ENCODE measurements at regions not wholly inside any gene's neighbourhood (a gene's known extent, or its start where the extent isn't known, plus 50 kb on each side); places are given as distances from the start of the nearest gene placed in this dataset.

DNA sequence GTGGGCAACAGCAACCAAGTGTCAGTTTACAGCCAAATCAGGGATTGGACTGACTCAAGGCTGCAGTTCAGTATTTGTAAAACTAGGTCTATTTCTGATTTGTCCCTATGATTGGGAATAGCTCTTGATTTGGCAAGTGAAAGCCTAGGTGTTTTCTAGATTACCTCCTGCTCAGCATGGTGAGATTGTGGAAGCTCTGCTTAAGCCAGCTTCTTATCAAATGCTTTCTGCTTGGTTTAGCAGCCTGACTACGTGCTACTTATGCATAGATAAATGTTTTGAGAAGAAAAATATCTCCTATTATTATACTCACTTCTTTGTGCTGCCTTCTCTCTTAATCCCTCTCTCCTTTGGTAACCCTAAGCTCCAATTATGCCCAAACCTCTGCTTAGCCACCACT, 86.3 kb upstream of the AMOTL1 start:
- Histone ChIP-seq H3K27me3 (ENCODE audit: insufficient read depth, low read length) (peaks cover 10% of the 10 kb centered on the region; the same call in 1 of the 2 replicates), H3K36me3 (ENCODE audit: insufficient read depth, low read length) (no peaks in the 10 kb centered on the region), H3K79me2 (ENCODE audit: control insufficient read depth, insufficient read depth, low read length, unreplicated experiment) (no peaks in the 10 kb centered on the region), H3K4me1 (ENCODE audit: control insufficient read depth, insufficient read depth, low read length, unreplicated experiment) (no peaks in the 10 kb centered on the region), H3K4me3 (ENCODE audit: low read depth, low read length) (no peak overlapping the region), H2AFZ (ENCODE audit: low read length, unreplicated experiment) (no peak overlapping the region), H3K27ac (ENCODE audit: low read depth, low read length) (no peak overlapping the region)

DNA sequence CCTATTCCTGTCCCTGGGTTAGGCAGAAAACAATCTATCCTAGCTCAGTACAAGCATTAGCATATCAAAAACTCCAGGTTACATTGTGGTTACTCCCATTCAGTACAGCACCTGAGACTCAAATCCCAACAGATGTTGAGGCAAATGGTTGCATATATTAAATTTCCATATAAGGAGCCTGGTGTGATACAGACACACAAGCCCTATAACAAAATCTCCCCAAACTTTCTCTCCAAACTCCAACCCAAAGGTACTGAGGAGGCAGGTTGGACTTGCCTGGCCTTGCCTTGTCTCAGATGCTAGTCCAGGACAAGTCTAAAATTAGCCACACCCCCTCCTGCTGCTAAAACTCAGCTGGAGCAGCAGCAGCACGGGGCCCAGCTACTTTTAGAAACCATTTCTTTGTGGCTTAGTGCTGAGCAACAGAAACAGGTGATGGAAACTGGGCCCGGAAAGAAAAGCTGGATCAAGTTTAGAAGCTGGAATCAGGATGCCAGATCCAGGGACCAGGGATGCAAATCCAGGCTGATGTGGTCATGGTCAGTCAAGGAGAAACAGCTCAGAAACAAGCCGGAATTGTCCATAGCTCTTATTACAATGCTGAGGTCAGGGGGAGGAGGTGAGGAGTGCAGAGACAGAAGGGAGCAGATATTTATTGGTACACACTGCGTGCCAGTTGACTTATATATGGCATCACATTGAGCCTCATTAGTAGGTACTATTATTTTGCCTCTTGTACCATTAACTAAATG, 73.7 kb upstream of the AMOTL1 start:
- no peaks in the 10 kb centered on the region for H3K4me1 ChIP-seq (ENCODE audit: control insufficient read depth, insufficient read depth, low read length, unreplicated experiment)
- peaks cover 51% of the 10 kb centered on the region for H3K27me3 ChIP-seq (ENCODE audit: insufficient read depth, low read length)
- no peak overlapping the region for H2AFZ ChIP-seq (ENCODE audit: low read length, unreplicated experiment)

DNA sequence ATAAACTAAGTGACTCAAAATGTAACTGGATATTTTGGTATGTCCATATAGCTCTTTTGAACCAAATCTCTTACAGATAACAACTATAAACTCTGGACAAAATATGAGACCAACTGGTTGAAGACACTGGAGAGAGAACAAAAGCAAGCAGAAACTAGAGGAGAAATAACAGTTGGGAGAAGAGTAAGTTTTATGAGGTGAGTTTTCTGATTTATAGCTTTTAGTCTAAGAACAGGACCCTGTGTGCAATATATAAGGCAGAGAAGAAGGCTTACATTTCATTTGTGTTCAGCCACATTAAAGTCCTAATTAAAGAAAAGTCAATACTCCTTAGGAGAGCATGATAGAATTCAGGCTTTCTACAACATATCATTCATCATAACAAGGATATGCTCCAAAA, 71.0 kb upstream of the AMOTL1 start:
- Histone ChIP-seq H2AFZ (ENCODE audit: low read length, unreplicated experiment) (no peak overlapping the region), H3K4me3 (ENCODE audit: low read depth, low read length) (no peak overlapping the region), H3K4me1 (ENCODE audit: control insufficient read depth, insufficient read depth, low read length, unreplicated experiment) (no peaks in the 10 kb centered on the region), H3K27me3 (ENCODE audit: insufficient read depth, low read length) (peaks cover 41% of the 10 kb centered on the region), H3K79me2 (ENCODE audit: control insufficient read depth, insufficient read depth, low read length, unreplicated experiment) (no peaks in the 10 kb centered on the region), H3K27ac (ENCODE audit: low read depth, low read length) (no peak overlapping the region), H3K36me3 (ENCODE audit: insufficient read depth, low read length) (no peaks in the 10 kb centered on the region)

More for the DNA sequence above, 73.7 kb upstream of the AMOTL1 start:
- Histone ChIP-seq H3K4me3 (ENCODE audit: low read depth, low read length) (no peak overlapping the region), H3K36me3 (ENCODE audit: insufficient read depth, low read length) (no peaks in the 10 kb centered on the region), H3K27ac (ENCODE audit: low read depth, low read length) (no peak overlapping the region), H3K79me2 (ENCODE audit: control insufficient read depth, insufficient read depth, low read length, unreplicated experiment) (no peaks in the 10 kb centered on the region)

- Histone ChIP-seq H3K4me1 (ENCODE audit: control insufficient read depth, insufficient read depth, low read length, unreplicated experiment) (no peaks in the 10 kb centered on the region), H3K36me3 (ENCODE audit: insufficient read depth, low read length) (no peaks in the 10 kb centered on the region), H3K79me2 (ENCODE audit: control insufficient read depth, insufficient read depth, low read length, unreplicated experiment) (no peaks in the 10 kb centered on the region), H3K27ac (ENCODE audit: low read depth, low read length) (no peak overlapping the region), H3K4me3 (ENCODE audit: low read depth, low read length) (no peak overlapping the region), H3K27me3 (ENCODE audit: insufficient read depth, low read length) (peaks cover 34% of the 10 kb centered on the region), H2AFZ (ENCODE audit: low read length, unreplicated experiment) (no peak overlapping the region)
Observed at GRCh38 chr11:94700622-94701021, 67.5 kb upstream of the AMOTL1 start.

DNA sequence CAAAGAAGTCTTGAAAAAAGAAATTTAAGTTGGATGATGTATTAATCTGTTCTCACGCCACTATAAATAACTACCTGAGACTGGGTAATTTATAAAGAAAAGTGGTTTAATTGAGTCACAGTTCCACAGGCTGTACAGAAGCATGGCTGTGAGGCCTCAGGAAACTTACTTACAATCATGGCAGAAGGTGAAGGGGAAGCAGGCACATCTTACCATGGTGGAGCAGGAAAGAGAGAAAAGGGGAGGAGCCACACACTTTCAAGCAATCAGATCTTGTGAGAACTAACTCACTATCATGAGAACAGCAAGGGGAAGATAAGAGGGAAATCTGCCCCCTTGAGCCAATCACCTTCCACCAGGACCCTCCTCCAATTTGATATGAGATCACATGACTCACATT, 65.7 kb upstream of the AMOTL1 start:
- H3K27me3 ChIP-seq (ENCODE audit: insufficient read depth, low read length), result peaks cover 17% of the 10 kb centered on the region
- no peak overlapping the region for H3K4me3 ChIP-seq (ENCODE audit: low read depth, low read length)
- H3K27ac ChIP-seq (ENCODE audit: low read depth, low read length), result no peak overlapping the region
- no peaks in the 10 kb centered on the region for H3K36me3 ChIP-seq (ENCODE audit: insufficient read depth, low read length)
- no peaks in the 10 kb centered on the region for H3K79me2 ChIP-seq (ENCODE audit: control insufficient read depth, insufficient read depth, low read length, unreplicated experiment)
- H2AFZ ChIP-seq (ENCODE audit: low read length, unreplicated experiment), result no peak overlapping the region
- H3K4me1 ChIP-seq (ENCODE audit: control insufficient read depth, insufficient read depth, low read length, unreplicated experiment), result no peaks in the 10 kb centered on the region

GRCh38 chr11:94705419-94705818, 62.7 kb upstream of the AMOTL1 start:
- Histone ChIP-seq H3K79me2 (ENCODE audit: control insufficient read depth, insufficient read depth, low read length, unreplicated experiment) (no peaks in the 10 kb centered on the region), H3K27me3 (ENCODE audit: insufficient read depth, low read length) (peaks cover 14% of the 10 kb centered on the region), H3K36me3 (ENCODE audit: insufficient read depth, low read length) (no peaks in the 10 kb centered on the region), H3K4me1 (ENCODE audit: control insufficient read depth, insufficient read depth, low read length, unreplicated experiment) (no peaks in the 10 kb centered on the region), H3K27ac (ENCODE audit: low read depth, low read length) (no peak overlapping the region), H2AFZ (ENCODE audit: low read length, unreplicated experiment) (no peak overlapping the region), H3K4me3 (ENCODE audit: low read depth, low read length) (no peak overlapping the region)

DNA sequence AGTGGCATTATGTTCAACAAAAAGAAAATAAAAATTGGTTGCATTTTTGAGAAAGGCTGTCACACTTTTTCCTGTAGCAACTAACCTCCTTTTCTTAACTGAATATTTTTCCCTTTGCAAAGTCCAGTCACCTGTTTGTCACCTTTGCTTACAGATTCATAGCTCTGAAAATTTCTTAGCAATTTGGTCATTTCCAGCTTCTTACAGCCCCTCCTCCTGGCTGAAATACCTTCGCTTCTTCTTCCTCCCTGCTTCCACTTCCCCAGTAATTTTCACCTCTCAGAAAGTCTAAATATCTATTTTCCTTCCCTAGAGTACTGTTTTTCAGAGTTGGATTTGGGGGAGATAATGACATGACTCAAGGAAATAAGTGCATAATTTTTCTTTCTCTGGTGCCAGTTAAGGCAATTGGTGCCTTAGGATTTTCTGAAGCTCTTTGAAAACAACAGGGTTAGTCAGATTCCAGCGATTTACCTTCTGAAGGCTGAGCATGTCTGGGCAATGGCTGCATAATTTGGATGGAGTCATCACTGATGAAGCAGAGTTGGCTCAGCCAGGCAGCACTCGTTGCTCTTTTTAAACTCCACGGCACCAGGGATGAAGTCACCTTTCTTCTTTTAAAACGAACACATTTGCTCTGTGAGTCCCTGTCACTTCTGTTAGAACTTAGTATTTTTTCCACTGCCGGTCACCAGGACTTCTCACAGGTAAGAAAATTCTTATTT, 62.1 kb upstream of the AMOTL1 start:
- no peaks in the 10 kb centered on the region for H3K4me1 ChIP-seq (ENCODE audit: control insufficient read depth, insufficient read depth, low read length, unreplicated experiment)
- no peaks in the 10 kb centered on the region for H3K79me2 ChIP-seq (ENCODE audit: control insufficient read depth, insufficient read depth, low read length, unreplicated experiment)
- no peak overlapping the region for H3K4me3 ChIP-seq (ENCODE audit: low read depth, low read length)
- H3K27me3 ChIP-seq (ENCODE audit: insufficient read depth, low read length), result peaks cover 14% of the 10 kb centered on the region
- H3K27ac ChIP-seq (ENCODE audit: low read depth, low read length), result no peak overlapping the region
- no peaks in the 10 kb centered on the region for H3K36me3 ChIP-seq (ENCODE audit: insufficient read depth, low read length)
- H2AFZ ChIP-seq (ENCODE audit: low read length, unreplicated experiment), result no peak overlapping the region

GRCh38 chr11:94708176-94708575, 60.0 kb upstream of the AMOTL1 start:
- peaks cover 14% of the 10 kb centered on the region for H3K27me3 ChIP-seq (ENCODE audit: insufficient read depth, low read length)
- no peaks in the 10 kb centered on the region for H3K79me2 ChIP-seq (ENCODE audit: control insufficient read depth, insufficient read depth, low read length, unreplicated experiment)
- no peak overlapping the region for H3K27ac ChIP-seq (ENCODE audit: low read depth, low read length)
- no peak overlapping the region for H2AFZ ChIP-seq (ENCODE audit: low read length, unreplicated experiment)
- no peaks in the 10 kb centered on the region for H3K36me3 ChIP-seq (ENCODE audit: insufficient read depth, low read length)
- H3K4me1 ChIP-seq (ENCODE audit: control insufficient read depth, insufficient read depth, low read length, unreplicated experiment), result no peaks in the 10 kb centered on the region
- H3K4me3 ChIP-seq (ENCODE audit: low read depth, low read length), result no peak overlapping the region

GRCh38 chr11:94708642-94709041, 59.5 kb upstream of the AMOTL1 start:
- Histone ChIP-seq H3K79me2 (ENCODE audit: control insufficient read depth, insufficient read depth, low read length, unreplicated experiment) (no peaks in the 10 kb centered on the region), H3K4me1 (ENCODE audit: control insufficient read depth, insufficient read depth, low read length, unreplicated experiment) (no peaks in the 10 kb centered on the region), H3K36me3 (ENCODE audit: insufficient read depth, low read length) (no peaks in the 10 kb centered on the region), H3K4me3 (ENCODE audit: low read depth, low read length) (no peak overlapping the region), H3K27me3 (ENCODE audit: insufficient read depth, low read length) (peaks cover 14% of the 10 kb centered on the region), H2AFZ (ENCODE audit: low read length, unreplicated experiment) (no peak overlapping the region), H3K27ac (ENCODE audit: low read depth, low read length) (no peak overlapping the region)

DNA sequence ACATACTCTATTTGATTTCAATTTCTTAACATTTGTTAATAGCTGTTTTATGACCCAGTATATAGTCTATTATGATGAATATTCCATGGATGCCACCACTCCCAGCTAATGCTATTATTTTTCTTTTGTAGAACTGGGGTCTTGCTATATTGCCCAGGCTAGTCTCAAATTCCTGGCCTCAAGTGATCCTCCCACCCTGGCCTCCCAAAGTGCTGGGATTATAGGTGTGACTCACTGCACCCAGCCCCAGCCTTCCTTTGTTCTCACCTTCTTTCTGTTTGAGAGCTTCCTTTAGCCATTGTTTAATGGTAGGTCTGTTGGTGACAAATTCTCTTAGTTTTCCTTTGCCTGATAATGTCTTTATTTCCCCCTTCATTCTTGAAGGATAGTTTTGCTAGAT, 52.9 kb upstream of the AMOTL1 start:
- Histone ChIP-seq H3K27me3 (ENCODE audit: insufficient read depth, low read length) (no peaks in the 10 kb centered on the region), H3K27ac (ENCODE audit: low read depth, low read length) (no peak overlapping the region), H3K36me3 (ENCODE audit: insufficient read depth, low read length) (no peaks in the 10 kb centered on the region), H2AFZ (ENCODE audit: low read length, unreplicated experiment) (no peak overlapping the region), H3K79me2 (ENCODE audit: control insufficient read depth, insufficient read depth, low read length, unreplicated experiment) (no peaks in the 10 kb centered on the region), H3K4me3 (ENCODE audit: low read depth, low read length) (no peak overlapping the region), H3K4me1 (ENCODE audit: control insufficient read depth, insufficient read depth, low read length, unreplicated experiment) (no peaks in the 10 kb centered on the region)

DNA sequence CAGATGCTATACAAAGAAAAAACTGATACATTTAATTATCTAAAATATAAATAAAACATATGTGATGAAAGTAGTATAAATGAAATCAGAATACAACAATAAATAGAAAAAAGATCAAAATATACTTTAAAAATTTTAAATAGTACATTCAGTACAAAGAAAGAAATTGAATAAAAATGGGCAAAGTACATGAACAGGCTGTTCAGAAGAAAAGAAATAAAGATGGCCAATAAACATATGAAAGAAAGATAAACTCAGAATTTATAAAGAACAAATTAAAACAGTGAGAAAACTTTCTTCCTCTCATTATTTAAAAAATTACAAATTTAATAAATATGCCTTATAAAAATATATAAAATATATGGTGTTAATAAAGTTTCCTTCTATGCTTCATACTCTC, 50.5 kb upstream of the AMOTL1 start:
- peaks cover 8% of the 10 kb centered on the region for H3K27me3 ChIP-seq (ENCODE audit: insufficient read depth, low read length)
- H3K4me3 ChIP-seq (ENCODE audit: low read depth, low read length), result no peak overlapping the region

More for the DNA sequence above, 50.5 kb upstream of the AMOTL1 start:
- no peak overlapping the region for H2AFZ ChIP-seq (ENCODE audit: low read length, unreplicated experiment)
- H3K36me3 ChIP-seq (ENCODE audit: insufficient read depth, low read length), result no peaks in the 10 kb centered on the region
- no peaks in the 10 kb centered on the region for H3K4me1 ChIP-seq (ENCODE audit: control insufficient read depth, insufficient read depth, low read length, unreplicated experiment)
- H3K79me2 ChIP-seq (ENCODE audit: control insufficient read depth, insufficient read depth, low read length, unreplicated experiment), result no peaks in the 10 kb centered on the region
- no peak overlapping the region for H3K27ac ChIP-seq (ENCODE audit: low read depth, low read length)

All from ACC112 (cell line).